Frontal cortex (tissue), 3 donors: ENCODE measurements at regions not wholly inside any gene's neighbourhood (a gene's known extent, or its start where the extent isn't known, plus 50 kb on each side); places are given as distances from the start of the nearest gene placed in this dataset.

ENCODE experiments used
- DNase-seq, 2 donors: peaks; one replicate each; pipeline ENCODE4 v3.0.0; 2012; ENCODE audit warnings: low spot score in 2 of 2
- FAIRE-seq: peaks from 2 replicates; lab custom pipeline; 2012; peaks lifted over from hg19 to GRCh38; lab: Jason Lieb, UNC
- donor health status: control.
- donor health status: control.
- donor health status: control.

GRCh38 chr3:23644099-23644498 lies 161.7 kb upstream of the UBE2E1 start:
- FAIRE-seq (no peak), DNase-seq (no peak)

DNA sequence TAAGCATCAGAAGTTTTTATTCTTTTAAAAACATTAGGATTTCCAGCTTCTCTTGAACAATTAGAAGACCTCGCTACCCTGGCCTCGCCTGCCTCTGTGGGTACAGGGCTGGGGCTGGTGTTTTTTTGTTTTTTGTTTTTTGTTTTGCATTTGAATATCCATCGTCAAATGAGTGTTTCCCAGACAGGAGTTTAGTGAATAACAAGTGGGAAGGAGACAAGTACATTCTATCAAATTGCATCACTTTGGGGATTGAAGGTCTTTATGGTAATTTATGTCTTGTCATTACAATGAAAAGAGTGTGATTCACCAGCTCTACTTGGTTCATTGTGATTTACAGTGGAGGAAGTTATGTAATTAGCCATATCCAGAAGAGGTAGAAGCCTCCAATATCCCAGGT lies 161.1 kb upstream of the UBE2E1 start:
- DNase-seq (no peak), FAIRE-seq (no peak)

DNA sequence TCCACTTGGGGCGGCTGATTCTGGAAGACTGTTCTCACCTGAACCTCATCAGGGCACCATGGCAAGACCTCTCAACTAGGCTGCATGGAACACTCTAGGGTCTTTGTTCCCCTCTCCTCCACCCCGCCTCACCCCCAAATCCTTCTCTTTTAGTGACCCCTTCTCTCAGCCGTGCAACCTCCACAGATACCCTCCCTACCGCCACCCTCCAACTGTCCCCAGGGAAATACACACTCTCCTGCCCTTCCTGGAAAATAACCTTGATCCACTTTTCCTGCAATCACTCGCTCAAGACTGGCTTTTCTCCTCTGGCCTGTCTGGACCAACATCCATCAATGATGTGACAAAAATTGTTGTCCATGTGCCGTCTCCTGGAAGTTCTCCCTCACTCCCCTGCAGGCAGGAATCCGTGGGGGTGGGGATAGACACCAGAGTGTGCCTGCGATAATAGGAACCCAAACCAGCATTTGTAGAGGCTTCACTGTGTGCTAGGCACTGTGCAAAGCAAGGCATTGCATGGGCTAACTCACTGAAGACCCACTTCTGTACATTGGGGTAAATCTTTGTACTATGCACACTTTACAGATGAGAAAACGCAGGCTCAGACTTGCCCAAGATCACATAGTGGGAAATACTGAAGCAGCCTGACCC lies 160.1 kb upstream of the UBE2E1 start:
- DNase-seq, result no peak
- no peak for FAIRE-seq

GRCh38 chr3:23646184-23646920 lies 159.4 kb upstream of the UBE2E1 start:
- no peak for DNase-seq
- no peak for FAIRE-seq

DNA sequence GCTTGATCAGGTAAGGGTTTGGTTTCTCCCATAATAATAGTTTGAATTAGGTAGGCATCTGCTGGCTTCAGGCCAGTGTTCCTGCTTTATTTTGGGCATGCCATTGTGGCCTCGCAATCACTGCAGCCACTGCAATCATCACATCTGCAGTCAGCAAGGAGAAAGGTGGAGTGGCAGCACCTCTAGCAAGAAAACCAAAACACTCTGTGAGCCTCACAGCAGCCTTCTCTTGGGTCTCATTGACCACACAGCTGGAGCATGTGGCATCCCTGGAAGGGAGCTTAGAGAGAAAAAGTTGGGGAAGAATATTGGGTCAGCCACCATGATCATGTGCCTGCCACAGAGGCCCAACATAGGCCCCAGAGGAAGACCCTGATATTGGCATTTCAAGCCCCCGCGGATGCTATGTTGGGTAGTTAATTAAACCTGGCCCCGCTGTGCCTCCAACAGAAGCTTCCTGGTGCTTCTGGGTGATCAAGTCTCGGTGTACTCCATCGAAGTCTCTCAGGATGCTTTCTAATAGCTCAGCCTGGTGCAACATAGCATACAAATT lies 158.0 kb upstream of the UBE2E1 start:
- no peak for DNase-seq
- FAIRE-seq, result no peak

DNA sequence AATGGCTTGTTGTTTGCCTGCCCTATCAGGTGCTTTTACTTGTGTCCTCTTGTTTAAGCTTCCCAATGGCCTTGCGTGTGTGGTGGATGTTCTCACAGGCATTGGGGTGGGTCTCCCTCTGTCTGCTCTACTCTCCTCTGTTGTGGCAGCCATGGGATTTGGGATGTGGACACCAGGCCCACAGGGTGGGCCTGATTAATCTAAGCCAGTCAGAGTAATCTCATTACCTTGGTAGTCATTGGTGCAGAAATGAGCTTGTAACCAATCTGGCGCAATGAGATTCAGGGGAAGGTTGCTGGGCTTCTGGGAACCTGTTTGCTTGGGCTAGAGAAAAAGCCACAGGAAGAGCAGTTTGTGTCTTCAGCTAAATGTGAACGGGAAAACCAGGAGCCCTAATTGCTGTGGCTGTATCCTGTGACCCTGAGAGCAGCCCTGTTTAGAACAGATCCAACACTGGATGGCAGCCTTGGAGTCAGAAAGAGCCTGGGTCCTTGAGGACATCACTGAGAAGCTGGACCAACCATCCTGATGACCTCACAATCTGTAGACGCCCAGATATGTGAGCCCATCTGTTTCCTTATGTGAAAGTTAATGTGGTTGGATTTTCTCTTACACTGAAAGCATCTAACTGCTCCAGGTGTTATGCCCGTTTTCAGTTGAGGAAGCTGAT lies 157.3 kb upstream of the UBE2E1 start:
- no peak for FAIRE-seq

DNA sequence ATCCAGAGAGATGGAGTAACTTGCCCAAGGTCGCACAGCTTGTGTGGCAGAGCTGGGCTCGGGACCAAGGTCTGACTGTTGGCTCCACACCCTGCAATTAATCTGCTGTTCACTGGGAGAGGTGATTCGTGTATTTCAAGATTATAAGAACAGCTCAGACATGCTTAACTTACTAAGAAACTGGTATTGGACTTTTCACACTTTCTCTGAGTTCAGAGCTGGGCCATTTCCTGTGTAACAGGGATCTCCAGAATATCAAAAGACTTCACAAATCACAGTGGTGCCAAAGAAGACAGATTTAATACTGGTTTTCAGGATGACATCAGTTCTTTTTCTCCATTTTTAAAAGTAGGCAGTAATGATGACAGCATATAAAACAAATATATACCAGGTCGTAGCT lies 156.8 kb upstream of the UBE2E1 start:
- no peak for FAIRE-seq
- no peak for DNase-seq

More for the DNA sequence above, 157.3 kb upstream of the UBE2E1 start:
- no peak for DNase-seq

DNA sequence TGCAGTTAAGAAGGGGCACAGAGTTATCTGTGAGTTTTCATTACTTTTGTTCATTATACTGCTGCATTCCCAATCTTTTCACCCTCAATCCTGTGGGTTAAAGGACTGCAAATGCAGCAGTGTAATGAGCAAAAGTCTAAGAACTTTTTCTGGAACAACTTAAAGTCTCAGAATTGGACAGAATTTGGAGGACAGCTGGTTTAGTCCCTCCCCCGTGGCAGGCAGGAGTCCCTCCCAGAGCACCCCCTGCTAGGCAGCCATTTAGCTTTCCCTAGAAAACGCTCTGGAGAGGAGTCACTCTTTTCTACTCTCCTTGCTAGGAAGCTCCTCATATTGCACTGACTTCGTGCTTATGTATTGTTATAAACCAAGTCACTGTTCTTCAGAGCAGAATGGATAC lies 156.3 kb upstream of the UBE2E1 start:
- FAIRE-seq, result no peak
- DNase-seq, result no peak

GRCh38 chr3:23650371-23651140 lies 155.2 kb upstream of the UBE2E1 start:
- FAIRE-seq (no peak), DNase-seq (no peak)

GRCh38 chr3:23653647-23654525 lies 151.9 kb upstream of the UBE2E1 start:
- no peak for FAIRE-seq
- no peak for DNase-seq

DNA sequence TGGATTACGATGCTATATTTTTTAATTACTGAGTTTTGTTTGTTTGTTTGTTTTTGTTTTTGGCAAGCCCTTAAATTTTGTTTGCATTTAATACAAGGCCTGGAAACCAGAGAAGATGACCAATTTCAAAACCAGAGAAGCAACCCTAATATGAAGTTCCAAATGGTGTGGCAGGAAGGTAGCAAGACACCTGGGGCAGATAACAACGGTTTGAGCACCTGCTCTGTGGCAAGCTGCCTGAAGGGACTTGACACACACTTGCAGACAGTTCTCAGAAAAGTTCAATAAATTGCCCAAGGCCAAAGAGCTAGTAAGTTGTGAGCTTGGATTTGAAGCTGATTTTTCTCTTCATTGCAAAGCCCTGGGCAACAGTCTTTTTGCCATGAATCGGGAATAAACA lies 151.2 kb upstream of the UBE2E1 start:
- FAIRE-seq, result no peak

DNA sequence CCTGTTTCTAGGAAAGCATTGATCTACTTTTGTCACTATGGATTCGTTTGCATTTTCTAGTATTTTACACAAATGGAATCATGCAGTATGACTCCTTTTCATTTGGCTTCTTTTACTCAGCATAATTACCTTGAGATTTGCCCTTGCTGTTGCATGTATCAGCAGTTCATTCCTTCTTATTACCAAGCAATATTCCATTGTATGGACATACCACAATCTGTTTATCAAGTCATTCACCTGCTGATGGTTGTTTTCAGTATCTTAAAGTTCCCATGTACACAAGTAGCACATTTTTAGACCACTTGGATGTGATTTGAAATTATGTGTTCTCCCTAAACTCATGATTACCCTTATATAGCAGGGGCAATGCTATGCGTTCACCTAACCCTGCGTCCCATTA lies 150.0 kb upstream of the UBE2E1 start:
- FAIRE-seq (no peak), DNase-seq (no peak)

More for the DNA sequence above, 151.2 kb upstream of the UBE2E1 start:
- DNase-seq, result no peak

GRCh38 chr3:23656199-23656598 lies 149.6 kb upstream of the UBE2E1 start:
- DNase-seq, result no peak
- FAIRE-seq, result no peak

DNA sequence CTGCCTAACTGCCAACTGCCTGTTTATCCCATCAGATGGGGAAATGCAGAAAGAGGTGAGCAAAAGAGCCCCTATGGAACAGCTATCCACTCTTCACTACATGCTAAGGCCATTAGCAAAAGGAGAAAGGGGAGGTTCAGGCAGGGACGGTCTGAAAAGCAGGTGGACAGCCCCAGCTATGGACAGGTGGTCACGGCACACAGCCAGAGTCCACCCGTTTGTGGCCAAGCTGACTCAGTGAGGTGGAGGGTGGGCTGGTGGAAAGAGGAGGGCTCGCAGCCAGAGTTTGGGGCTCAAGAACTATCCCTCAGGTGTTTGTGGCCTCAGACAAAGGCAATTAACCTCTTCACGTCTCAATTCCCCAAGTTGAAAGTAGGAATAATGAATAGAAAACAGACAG lies 148.9 kb upstream of the UBE2E1 start:
- FAIRE-seq, result no peak
- DNase-seq, result no peak

DNA sequence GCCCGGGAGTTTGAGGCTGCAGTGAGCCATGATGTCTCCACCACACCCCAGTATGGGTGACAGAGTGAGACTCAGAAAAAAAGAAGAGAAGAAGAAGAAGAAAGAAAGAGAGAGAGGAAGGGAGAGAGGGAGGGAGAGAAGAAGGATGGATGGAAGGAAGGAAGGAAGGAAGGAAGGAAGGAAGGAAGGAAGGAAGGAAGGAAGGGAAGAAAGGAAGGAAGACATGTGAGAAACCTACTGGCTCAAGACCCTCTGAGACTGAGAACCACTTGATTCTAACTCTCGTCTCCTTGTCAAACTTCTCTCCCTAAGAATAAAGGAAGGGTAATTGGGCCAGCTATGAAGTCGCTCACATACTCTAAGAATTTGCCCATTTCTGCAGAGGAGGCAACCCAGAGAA lies 148.1 kb upstream of the UBE2E1 start:
- FAIRE-seq (no peak), DNase-seq (no peak)

DNA sequence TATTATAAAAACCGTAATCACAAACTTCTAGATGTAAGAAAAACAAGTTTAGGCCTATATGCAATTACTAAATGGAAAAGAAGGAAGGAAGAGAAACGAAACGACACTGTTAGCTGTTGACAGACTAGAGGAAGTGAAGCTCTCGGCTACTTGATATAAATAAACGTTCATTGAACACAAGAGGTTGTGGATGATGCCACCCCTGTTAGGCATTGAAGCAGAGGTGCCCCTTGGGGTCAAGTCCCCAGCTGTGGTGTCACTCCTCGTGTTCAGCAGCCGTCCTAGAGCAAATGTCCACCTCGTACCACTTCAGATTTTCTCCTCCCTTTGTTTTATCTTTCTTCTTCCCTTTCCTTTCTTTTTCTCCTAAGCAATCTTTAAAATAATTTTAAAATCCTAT lies 146.5 kb upstream of the UBE2E1 start:
- DNase-seq, result no peak
- FAIRE-seq, result no peak

DNA sequence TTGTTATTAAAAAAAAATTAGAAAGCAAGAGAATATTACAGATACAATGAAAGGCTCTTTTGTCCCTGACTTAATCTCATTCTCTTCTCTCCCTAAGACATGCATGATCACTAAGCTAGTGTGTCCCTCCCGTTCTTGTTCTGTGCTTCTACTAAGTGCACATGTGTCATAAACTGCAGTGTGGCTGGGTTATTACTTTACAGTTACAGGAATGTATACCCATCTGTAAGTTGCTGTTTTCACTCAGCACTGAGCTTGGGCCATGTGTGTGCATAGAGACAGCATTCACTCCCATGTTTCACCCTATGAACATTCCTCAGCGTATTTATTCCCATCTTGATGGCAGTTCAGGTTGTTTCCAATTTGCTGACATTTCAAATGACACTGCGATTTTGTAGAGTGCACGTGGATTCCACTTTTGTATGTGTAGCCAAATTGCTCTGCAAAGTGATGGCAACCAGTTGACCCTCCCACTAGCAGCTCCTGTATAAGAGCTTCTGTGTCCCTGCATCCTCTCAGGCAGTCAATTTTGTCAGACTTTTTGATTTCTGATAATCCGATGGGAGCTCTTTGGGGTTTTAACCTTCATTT lies 145.8 kb upstream of the UBE2E1 start:
- FAIRE-seq, result no peak
- no peak for DNase-seq

GRCh38 chr3:23662079-23662617 lies 143.6 kb upstream of the UBE2E1 start:
- no peak for FAIRE-seq

GRCh38 chr3:23663246-23663645 lies 142.5 kb upstream of the UBE2E1 start:
- no peak for FAIRE-seq
- DNase-seq, result no peak

More at GRCh38 chr3:23662079-23662617, 143.6 kb upstream of the UBE2E1 start:
- DNase-seq, result no peak
